HUES48 (cell line): ENCODE measurements at regions not wholly inside any gene's neighbourhood (a gene's known extent, or its start where the extent isn't known, plus 50 kb on each side); places are given as distances from the start of the nearest gene placed in this dataset.
"Not testable (repeated sequence)": the region's sequence is repeated elsewhere in the genome, so short reads cannot be mapped to it uniquely, and the experiment has no call there.

ENCODE experiments used
- H3K27ac ChIP-seq: one replicate; pipeline ENCODE4 v1.7.0; 2013; ENCODE audit warnings: low read depth, low read length, inconsistent platforms
- H3K27me3 ChIP-seq: 2 replicates; pipeline ENCODE4 v1.6.1; 2013; ENCODE audit warnings: mild to moderate bottlenecking, low read length; ENCODE audit not compliant: control insufficient read depth, insufficient read depth
- H3K36me3 ChIP-seq: 2 replicates; pipeline ENCODE4 v1.6.1; 2013; ENCODE audit warnings: low read length; ENCODE audit not compliant: control insufficient read depth, insufficient read depth
- H3K4me1 ChIP-seq: 2 replicates; pipeline ENCODE4 v1.6.1; 2013; ENCODE audit warnings: mild to moderate bottlenecking, low read length; ENCODE audit not compliant: control insufficient read depth, insufficient read depth
- H3K4me3 ChIP-seq: 2 replicates; pipeline ENCODE4 v1.5.1; 2013; ENCODE audit warnings: mild to moderate bottlenecking, low read depth, low read length
- H3K9ac ChIP-seq: 2 replicates; pipeline ENCODE4 v1.6.1; 2013; ENCODE audit warnings: mild to moderate bottlenecking, low read depth, low read length, moderate library complexity
- H3K9me3 ChIP-seq: 2 replicates; pipeline ENCODE4 v1.6.1; 2013; ENCODE audit warnings: low read length; ENCODE audit not compliant: control insufficient read depth, insufficient read depth

DNA sequence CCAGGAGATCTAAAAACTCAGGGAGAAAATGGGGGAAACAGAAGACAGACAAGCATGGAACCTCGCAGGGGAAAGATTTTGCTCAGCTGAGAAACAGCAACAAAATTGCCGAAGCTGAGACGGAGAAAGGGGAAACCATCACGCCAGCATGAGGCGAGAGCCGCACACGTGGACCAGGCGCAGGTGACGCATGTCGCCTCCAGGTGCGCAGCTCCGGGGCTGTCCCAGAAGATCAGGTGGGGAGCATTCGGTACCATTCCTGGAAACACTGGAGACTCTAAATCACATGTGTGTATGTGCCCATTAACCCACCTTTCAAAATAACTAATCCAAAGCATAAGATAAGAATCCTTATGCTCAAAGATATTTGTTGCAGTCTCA, 121.7 kb downstream of the BRD1 start:
- no peaks in the 10 kb centered on the region for H3K27me3 ChIP-seq
- H3K36me3 ChIP-seq: no peaks in the 10 kb centered on the region
- H3K4me1 ChIP-seq: no peaks in the 10 kb centered on the region
- H3K9me3 ChIP-seq: peaks cover 7% of the 10 kb centered on the region
- no peak overlapping the region for H3K27ac ChIP-seq
- no peak overlapping the region for H3K9ac ChIP-seq
- H3K4me3 ChIP-seq: no peak overlapping the region

GRCh38 chr22:49705216-49705971, 122.3 kb downstream of the BRD1 start:
- Histone ChIP-seq H3K4me3 (no peak overlapping the region), H3K36me3 (no peaks in the 10 kb centered on the region), H3K9me3 (peaks cover 7% of the 10 kb centered on the region), H3K9ac (no peak overlapping the region), H3K4me1 (no peaks in the 10 kb centered on the region), H3K27ac (no peak overlapping the region), H3K27me3 (no peaks in the 10 kb centered on the region)

DNA sequence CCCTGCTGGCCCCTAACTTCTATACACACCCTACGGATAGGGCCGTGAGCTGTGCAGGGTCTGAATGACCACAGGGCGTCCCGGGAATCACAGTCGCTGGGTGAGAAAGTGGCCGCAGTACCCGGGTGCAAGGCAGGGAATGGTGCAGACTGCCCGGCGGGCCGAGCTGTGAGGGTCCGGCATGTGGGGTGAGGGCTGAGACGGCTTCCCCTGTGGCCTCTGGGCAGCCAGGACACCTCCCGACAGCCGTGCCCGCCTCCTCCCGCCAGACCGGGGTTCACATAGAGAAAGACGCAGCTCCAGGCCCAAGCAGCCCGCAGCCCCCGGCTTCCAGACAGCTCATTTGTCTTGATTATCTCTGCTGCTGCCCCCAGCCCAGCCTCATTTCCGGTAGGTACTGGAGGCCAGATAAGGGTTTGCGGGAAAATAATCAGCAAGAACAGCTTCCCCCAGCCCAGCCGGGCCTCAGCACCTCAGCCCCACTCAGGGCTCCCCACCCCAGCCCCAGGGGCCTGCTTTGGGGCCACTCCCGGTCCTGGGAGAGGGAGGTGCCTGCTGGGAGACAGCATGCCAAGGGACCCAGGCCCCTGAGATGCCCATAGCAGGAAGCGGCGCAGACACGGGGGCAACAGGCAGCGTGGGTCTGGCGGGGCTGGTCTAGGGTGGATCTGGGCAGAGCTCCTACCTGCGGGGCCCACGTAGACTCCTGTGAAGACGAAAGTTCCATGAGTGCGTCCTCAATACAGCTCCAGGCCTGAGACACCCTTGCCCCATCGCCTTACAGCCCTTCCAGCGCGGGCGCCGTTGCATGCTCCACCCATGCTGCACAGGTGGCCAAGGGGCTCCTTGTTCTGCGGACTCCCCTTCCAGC, 123.1 kb downstream of the BRD1 start:
- no peak overlapping the region for H3K27ac ChIP-seq

GRCh38 chr22:49703990-49704344, 123.7 kb downstream of the BRD1 start:
- H3K4me3 ChIP-seq: no peak overlapping the region
- H3K36me3 ChIP-seq: no peaks in the 10 kb centered on the region
- H3K27ac ChIP-seq: no peak overlapping the region
- H3K9me3 ChIP-seq: peaks cover 7% of the 10 kb centered on the region
- H3K4me1 ChIP-seq: no peaks in the 10 kb centered on the region
- no peaks in the 10 kb centered on the region for H3K27me3 ChIP-seq
- no peak overlapping the region for H3K9ac ChIP-seq

More for the DNA sequence above, 123.1 kb downstream of the BRD1 start:
- Histone ChIP-seq H3K9me3 (peaks cover 7% of the 10 kb centered on the region), H3K27me3 (no peaks in the 10 kb centered on the region), H3K4me3 (no peak overlapping the region), H3K36me3 (no peaks in the 10 kb centered on the region), H3K4me1 (no peaks in the 10 kb centered on the region), H3K9ac (no peak overlapping the region)

- no peak overlapping the region for H3K27ac ChIP-seq
- peaks cover 7% of the 10 kb centered on the region for H3K9me3 ChIP-seq
- no peaks in the 10 kb centered on the region for H3K4me1 ChIP-seq
- no peak overlapping the region for H3K4me3 ChIP-seq
- no peaks in the 10 kb centered on the region for H3K36me3 ChIP-seq
- H3K27me3 ChIP-seq: no peaks in the 10 kb centered on the region
- H3K9ac ChIP-seq: no peak overlapping the region
Measured at GRCh38 chr22:49703505-49703904, 124.2 kb downstream of the BRD1 start.

DNA sequence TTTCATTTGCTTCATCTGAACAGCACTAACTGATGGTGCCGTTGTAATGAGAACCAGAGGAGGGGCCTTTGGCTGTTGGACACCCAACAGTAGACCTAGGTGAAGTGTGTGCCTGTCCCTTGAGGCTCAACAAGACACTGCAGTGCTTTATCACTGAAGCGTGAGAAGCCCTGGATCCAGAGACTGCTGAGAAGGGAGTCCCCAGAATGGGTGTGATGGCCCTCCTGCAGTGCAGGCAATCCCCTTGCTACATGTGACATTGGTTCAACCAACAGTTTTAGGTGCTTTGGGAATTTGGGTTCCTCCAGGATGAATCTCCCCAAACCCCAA, 125.6 kb downstream of the BRD1 start:
- Histone ChIP-seq H3K4me1 (no peaks in the 10 kb centered on the region), H3K4me3 (no peak overlapping the region), H3K9ac (no peak overlapping the region), H3K27ac (no peak overlapping the region), H3K27me3 (no peaks in the 10 kb centered on the region), H3K9me3 (peaks cover 7% of the 10 kb centered on the region), H3K36me3 (no peaks in the 10 kb centered on the region)

GRCh38 chr22:49701380-49702067, 126.1 kb downstream of the BRD1 start:
- H3K27me3 ChIP-seq: no peaks in the 10 kb centered on the region

GRCh38 chr22:49699928-49700498, 127.7 kb downstream of the BRD1 start:
- peaks cover 13% of the 10 kb centered on the region for H3K9me3 ChIP-seq
- H3K4me1 ChIP-seq: no peaks in the 10 kb centered on the region
- H3K36me3 ChIP-seq: no peaks in the 10 kb centered on the region
- no peak overlapping the region for H3K4me3 ChIP-seq
- H3K27ac ChIP-seq: no peak overlapping the region
- H3K9ac ChIP-seq: no peak overlapping the region
- H3K27me3 ChIP-seq: no peaks in the 10 kb centered on the region

More at GRCh38 chr22:49701380-49702067, 126.1 kb downstream of the BRD1 start:
- no peak overlapping the region for H3K9ac ChIP-seq
- no peaks in the 10 kb centered on the region for H3K36me3 ChIP-seq
- H3K4me3 ChIP-seq: no peak overlapping the region
- H3K4me1 ChIP-seq: no peaks in the 10 kb centered on the region
- peaks cover 11% of the 10 kb centered on the region for H3K9me3 ChIP-seq
- H3K27ac ChIP-seq: no peak overlapping the region

DNA sequence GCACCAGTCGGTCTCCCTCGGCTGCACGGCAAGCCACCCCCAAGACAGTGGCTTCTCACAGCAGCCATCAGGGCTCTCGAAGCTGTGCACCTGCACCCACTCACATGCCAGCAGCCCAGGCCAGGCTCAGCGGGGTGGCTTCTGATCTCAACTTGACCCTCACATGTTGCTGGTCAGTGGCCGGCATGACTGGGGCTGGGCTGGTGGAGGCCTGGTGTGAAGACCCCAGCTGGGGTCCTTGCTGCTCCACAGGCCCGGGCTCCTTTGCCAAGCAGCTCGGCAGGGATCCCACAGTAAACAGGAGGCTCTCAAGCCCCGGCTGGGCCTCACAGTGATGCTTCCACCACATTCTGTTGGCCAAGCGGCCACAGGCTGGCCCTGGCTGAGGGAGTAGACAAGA, 128.2 kb downstream of the BRD1 start:
- no peak overlapping the region for H3K9ac ChIP-seq
- H3K36me3 ChIP-seq: no peaks in the 10 kb centered on the region
- no peak overlapping the region for H3K4me3 ChIP-seq
- no peaks in the 10 kb centered on the region for H3K4me1 ChIP-seq
- no peaks in the 10 kb centered on the region for H3K27me3 ChIP-seq
- H3K9me3 ChIP-seq: peaks cover 13% of the 10 kb centered on the region
- no peak overlapping the region for H3K27ac ChIP-seq

DNA sequence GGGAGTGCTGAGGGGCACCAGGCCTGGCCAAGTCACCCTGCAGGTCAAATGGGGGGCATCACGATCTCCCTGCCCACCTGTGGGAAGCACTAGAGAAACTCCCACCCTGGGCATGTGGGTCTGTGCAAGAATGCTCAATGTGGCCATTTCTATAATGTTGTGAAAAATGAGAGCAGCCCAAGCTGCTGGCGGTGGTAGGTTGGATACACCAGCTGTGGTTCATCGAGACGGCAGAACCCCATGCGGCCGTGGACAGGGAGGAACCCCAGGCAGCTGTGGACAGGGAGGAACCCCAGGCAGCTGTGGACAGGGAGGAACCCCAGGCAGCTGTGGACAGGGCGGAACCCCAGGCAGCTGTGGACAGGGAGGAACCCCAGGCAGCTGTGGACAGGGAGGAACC, 129.1 kb downstream of the BRD1 start:
- not testable (repeated sequence) for H3K4me1 ChIP-seq, H3K27ac ChIP-seq, H3K27me3 ChIP-seq, H3K9ac ChIP-seq, H3K36me3 ChIP-seq, H3K4me3 ChIP-seq
- peaks cover 13% of the 10 kb centered on the region for H3K9me3 ChIP-seq

DNA sequence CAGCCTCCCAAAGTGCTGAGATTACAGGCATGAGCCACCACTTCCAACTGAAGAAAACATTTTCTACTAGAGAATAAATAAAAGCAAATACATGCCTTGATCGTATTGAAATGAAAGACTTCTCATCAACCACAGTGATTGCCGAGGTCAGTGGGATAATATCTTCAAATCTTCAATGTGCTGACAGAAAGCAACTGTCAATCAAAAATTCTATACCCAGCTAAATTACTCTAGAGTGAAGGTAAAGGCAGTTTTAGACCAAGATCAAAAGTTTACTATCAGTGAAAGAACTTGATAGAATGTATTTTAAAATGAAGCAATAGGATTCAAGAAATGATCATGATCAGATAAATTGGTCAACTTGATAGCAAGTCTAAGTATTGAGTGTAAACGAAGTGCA, 130.6 kb downstream of the BRD1 start:
- no peak overlapping the region for H3K27ac ChIP-seq
- no peak overlapping the region for H3K9ac ChIP-seq

More for the DNA sequence above, 130.6 kb downstream of the BRD1 start:
- Histone ChIP-seq H3K27me3 (no peaks in the 10 kb centered on the region), H3K4me3 (no peak overlapping the region), H3K4me1 (no peaks in the 10 kb centered on the region), H3K36me3 (no peaks in the 10 kb centered on the region), H3K9me3 (peaks cover 8% of the 10 kb centered on the region)
